M059J (cell line): ENCODE measurements at regions not wholly inside any gene's neighbourhood (a gene's known extent, or its start where the extent isn't known, plus 50 kb on each side); places are given as distances from the start of the nearest gene placed in this dataset.
"Not testable (repeated sequence)": the region's sequence is repeated elsewhere in the genome, so short reads cannot be mapped to it uniquely, and the experiment has no call there.

Experiments used
- DNase-seq: peaks from one replicate; pipeline ENCODE4 v3.0.0-alpha.2; 2012; ENCODE audit warnings: low read depth

DNA sequence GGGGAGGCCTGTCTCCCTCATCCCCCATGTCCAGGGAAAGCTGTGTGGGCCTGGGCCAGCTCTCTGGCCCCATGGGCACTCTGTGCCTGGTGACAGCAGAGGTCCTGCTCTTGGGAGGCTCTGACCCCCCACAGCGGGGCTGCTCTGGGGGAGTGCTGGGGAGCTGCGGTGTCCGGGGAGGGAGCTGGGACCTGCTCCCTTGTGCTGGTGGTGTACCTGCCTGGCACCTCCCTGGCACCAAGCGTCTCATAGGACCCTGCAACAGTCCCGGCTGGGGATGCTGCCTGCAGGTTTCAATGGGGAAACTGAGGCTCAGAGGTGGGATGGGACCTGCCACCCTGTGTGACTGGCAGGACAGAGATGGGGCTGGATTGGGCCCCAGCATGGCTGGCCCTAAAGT, 111.3 kb downstream of the KIF26A start:
- no peak for DNase-seq

DNA sequence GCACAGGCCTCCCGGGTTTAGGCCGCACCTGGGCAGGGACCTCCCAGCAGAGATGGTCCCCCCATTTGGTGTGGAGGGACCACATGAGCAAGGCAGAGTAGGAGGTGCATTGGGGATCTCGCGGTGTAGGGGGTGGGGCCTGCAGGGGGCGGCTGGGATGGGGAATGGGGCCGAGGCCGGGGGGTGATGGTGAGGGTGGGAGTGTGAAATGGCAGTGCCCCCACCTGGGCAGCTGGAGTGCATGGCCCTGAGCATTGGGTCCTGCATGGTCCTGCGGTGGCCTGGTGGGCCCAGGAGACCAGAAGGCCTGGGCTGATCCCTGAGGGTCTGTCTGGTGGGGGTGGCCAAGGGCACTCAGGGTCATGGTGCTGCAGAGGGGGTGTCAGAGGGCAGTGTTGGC, 111.8 kb downstream of the KIF26A start:
- no peak for DNase-seq

DNA sequence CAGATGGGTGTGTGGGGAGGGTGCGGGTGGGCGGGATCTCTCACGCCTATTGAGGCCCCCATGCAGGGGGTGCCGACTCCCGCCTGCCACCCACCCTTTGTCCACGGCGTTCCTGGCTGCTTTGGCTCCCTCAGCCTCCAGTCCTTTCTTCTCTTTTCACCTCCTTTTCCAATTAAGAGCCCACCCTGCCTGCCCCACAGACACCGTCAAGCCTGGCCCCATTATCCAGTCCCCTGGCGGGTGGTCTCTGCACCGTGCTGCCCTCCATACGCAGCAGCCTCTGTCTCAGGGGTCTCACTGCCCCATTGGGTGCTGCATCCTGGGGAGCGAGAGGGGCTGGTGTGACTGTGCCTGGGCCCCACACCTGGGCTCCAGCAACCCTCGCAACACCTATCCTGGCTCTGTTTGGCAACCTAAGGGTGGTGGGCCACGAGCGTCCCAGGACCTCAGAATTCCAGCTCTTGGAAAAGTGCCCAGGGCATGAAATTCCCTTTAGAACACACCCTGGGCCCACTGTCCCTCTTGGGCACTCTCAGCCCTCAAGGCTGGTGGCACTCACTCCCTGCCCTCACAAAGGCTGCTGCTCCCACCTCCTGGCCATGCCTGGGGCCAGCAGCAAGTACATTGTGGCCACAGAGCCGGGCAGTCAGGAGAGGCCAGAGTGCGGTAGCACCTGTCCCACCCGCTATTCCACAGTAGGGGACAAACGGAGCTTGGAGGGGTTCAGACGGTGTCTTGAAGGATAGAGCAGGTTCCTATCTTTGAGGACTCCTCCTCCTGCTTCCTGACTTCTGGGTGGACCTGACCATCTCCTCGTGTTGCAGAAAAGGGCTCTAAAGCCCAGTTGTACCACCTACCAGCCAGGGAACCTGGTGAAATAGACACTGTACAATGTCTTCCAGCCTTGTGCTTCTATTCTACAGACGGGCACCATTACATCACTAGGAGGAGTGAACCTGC, 114.1 kb downstream of the KIF26A start:
- DNase-seq: no peak

DNA sequence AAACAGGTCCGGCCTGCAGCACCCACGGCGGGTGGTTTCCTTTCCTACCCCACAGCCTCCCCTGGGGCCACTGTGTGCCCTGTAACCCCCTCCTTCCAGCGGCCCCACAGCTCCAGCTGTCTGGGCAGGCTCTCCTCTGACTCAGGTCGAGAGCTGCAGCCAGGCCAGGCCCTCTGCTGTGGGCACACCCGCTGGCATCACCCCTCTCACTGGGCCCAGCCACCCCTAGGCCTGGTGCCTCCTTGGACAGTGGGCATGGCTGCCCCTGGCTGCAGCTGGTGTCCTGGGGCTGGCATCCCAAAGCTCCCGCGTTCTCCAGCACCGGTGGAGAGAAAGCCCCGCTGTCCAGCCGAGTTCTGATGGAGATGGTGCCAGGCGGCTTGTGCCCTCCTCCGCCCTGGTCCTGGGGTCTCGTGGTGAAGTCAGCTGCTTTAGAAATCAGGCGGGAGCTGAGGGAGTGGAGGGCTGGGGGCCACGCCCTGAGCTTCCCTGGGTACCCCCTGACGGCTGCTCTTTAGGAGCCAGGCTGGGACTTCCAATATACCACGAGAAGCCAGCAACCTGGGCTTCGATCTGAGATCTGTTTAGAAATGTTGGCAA, 114.9 kb downstream of the KIF26A start:
- DNase-seq: no peak

DNA sequence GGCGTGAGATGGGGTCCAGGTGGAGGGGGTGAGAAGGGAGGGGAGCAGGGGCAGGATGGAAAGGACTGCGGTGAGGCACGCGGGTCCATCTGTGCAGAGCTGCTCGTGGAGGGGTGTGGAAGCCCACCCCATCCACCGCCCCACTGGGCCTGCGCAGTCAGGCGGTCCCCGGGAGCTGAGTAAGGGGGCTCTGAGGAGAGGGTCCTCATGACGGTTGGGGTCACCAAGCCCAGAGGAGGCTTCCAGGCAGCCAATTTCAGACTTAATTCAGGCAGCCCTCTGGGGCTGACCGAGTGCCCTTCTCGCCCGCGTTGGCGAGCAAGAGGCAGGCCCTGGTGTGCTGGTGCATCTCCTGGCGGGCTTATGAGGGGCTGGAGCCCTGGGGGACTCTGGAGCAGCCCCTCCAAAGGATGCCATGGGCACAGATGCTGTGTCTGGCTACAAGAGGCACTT, 115.5 kb downstream of the KIF26A start:
- no peak for DNase-seq

DNA sequence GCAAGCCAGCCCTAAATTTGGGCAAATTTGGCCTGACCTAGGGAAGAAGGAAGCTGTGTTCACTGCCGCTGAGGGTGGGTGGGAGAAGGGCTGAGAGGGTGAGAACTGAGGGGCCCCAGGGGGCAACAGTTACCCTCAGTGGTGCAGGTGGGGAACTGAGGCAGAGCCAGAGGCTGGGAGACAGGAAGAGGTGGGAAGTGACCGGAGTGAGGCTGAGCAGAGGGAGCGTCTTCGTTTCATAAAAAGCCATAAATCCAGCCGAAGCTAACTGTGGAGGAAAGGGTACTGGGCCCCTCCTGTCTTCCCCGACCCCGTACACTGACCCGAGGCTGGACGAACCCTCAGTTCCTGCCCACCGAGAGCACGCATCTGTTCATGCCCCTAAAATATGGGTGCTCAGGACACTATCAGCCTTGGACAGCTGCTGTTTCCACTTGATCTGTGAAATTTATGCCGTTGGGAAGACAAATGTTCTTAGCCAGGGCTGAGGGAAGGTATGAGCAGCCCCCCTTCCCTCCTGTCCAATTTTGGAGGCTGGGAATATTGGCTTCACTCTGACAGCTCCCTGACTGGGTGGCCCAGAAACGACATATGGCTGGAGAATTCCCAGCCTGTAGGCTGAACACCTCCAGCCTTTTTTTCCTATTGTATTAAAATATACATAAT, 116.5 kb downstream of the KIF26A start:
- no peak for DNase-seq

DNA sequence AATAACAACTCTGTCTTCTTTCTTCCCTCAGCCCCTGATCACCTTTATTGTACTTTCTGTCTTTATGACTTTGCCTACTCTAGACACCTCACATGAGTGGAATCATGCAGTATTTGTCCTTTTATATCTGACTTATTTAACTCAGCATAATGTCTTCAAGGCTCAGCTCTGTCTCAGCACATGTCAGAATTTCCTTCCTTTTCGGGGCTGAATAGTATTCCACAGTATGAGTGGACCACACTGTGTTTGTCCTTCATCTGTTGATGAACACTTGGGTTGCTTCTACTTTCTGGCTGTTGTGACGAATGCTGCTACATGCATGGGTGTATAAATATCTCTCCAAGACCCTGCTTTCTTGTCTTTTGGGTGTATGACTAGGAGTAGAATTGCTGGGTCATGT, 117.6 kb downstream of the KIF26A start:
- DNase-seq: no peak

DNA sequence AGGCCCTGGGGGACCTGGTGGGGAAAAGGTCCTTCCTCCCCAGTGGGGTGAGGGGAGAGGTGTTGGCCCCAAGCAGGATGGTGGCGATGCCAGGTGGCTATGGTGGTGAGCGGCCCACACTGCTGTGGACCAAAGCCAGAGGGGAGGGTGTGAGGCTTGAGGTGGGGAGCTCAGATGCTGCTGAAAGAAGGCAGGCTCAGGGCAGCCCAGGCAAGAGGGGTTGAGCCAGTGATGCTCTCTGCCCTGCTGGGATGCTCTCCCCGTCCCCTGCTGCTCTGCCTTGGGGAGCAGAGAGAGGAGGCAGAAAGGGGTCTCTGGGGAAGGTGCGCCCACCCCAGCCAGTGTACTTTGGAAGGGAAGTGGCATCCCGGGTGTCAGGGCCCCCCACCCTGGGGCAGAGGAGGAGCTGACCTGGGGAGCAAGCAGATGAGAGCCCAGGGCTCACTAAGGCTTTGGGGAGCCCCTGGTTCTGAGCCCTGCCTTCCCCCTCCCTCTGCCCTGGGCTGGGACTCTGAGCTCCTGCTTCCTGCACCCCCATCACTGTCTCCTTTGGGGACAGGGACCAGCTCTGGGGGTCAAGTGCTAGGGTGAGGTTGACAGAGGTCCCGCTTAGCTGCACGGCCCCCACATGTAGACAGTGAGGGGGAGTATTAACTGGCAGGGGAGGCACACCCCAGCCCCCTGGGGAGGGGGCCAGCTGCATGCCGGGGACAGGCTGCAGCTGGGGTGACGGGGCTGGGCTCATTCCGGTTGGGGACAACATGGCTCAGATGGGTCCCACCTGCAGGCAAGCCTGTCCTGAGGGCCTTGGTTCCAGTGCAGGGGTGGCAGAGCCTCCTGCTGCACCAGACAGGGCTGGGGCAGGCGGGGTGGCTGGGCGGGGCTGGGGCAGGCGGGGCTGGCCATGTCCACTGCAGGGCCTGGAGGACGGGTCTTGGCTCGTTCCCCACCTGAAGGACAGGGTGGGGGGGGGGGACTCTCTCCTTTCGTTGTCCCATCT, 124.4 kb downstream of the KIF26A start:
- no peak for DNase-seq

DNA sequence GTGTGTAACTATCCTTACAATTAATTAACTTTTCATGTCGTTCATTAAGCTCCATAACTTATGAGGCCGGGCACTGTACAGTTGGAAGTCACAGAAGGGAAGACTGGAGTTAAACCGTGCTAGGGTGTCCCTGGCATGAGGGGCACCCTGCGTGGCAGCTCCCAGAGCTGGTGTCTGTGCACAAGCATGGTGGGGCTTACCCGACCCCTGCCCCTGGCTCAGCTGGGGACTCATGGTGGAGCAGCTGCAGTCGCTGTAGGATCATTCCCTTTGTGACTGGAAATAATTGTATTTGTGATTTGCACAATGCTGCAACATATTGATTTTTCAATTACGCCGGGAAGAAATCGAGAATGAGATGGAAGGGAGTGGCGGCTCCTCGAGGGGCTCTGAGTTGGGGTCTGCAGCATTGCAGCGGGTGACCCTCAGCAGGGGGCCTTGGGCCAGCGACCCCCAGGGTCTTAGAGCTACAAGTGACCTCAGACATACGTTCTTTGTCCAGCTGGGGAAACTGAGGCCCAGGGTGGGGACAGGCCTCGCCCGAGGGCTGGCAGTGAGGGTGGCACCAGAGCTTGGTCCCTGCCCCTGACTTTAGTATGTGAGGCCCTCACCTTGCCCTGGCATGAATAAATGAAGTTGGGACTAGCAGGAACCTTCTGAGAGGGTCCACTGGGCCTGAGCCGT, 125.4 kb downstream of the KIF26A start:
- DNase-seq: no peak

DNA sequence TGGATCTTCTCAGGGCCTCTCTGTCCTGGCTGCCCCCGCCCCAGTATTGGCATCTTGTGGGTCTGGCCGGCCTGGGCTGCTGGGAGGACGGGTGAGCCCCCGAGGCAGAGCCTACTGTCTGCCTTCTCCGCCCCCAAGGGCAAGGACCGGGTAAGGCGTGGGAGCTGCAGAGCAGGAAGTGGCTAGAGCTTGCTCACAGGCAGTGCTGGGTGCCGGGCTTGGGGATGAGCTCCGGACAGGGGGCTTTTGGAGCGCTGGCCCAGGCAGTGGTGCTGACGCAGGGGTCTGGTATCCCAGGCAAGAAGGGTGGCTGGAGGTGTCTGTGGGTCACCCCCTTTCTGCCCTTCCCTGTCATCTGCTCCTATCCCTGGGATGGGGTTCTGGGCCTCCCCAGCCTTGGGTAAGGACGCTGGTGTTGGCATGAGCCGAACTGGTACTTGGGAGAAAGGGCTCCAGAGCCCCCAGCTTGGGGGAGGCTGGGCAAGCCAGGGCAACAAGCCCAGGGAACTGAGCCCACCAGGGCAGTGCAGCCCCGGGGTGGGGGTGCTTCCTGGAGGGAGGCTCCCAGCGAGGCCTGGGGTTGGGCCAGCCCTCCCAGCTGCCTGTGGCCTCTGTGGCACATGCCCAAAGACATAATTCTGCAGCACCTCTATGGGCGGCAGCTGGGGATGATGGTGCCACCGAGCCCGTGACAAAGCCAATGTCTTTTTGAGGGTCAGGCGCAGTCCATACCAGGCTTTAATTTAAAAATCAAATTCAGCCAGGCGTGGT, 126.3 kb downstream of the KIF26A start:
- no peak for DNase-seq

DNA sequence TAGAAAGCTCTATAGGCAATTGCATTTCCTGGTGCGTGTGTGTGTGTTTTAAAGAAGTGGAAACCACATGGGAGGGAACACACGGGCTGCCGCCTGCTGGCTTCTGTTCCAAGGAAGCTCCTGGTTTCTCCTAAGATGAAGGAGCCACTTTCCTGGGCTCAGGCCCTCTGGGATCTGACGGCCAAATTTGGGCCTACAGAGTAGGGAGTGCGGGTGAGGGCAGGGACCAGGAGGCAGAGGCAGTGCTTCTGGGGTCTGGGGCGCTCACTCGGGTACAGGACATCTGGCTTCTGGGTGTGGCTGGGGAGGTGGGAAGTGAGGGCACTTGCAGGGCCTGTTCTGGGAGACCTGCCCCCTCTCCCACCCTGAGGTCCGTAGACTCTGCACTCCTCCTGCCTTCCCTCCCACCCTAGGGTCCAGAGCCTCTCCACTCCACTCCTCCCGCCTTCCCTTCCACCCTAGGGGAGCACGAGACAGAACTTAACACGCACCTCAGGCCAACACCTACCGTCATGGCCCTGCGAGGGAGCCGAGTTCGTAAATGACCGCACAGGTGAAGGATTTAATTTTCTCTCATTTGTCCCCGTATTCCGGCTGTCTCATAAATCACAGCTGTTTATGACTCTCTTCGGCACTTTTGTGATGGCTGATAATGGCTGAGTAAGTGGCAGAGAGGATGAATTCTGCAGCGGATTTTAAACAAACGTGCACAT, 127.7 kb downstream of the KIF26A start:
- no peak for DNase-seq

DNA sequence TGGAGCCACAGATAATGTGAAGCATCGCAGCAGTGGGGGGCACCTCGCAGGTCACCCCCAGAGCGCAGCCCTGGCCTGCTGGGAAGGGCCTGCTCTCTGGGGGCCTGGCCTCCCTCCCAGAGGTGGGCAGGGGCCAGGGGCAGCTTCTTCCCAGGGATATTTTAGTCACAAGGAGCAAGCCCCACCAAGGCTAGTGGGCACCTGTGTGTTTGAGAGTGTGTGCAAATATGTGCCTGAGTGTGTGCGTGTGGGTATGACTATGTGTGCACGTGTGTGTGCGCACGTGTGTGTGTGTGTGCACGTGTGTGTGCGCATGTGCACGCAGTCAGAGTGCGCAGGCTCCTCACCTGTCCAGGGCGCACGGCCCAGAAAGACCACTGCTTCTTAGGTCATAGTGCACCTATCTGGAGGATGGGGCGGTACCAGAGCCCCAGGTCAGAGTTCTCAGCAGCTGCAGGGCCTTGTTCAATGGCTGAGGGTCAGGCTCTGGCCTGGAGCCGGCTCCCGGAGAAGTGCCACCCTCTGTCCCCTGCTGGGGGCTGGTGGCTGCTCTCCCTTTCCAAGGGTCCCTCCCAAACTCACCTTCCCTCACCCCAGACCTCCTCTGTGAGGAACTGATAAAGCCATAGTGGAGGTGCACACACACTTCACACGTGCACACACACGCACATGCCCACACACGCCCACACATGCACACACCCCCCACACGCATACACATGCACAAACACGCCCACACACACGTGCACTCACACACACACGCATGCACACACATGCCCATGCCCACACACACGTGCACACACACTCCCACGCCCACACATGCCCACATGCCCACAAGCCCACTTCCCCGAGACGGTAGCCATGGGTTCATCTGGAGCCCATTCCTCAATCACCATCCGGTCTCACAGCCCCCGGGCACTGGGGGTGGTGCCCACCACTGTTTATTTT, 128.5 kb downstream of the KIF26A start:
- DNase-seq: no peak

DNA sequence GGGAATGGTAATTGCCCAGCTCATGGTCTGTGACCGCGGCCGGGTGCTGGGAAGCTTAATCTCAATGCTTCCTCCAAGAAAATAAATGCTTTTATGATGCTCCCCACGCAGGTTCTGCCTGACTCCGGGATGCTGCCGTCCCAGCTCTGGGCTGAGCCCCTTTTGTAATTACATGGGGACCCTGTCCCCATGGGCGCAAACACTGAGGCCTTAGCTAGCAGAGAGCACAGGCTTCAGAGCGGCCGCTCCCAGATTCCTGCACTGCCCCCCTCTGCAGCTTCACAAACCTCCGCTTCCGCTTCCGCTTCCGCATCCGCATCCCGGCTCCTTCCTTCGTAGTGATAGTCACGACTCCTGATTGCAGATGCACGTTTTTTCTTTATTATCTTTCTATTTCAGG, 129.5 kb downstream of the KIF26A start:
- no peak for DNase-seq

DNA sequence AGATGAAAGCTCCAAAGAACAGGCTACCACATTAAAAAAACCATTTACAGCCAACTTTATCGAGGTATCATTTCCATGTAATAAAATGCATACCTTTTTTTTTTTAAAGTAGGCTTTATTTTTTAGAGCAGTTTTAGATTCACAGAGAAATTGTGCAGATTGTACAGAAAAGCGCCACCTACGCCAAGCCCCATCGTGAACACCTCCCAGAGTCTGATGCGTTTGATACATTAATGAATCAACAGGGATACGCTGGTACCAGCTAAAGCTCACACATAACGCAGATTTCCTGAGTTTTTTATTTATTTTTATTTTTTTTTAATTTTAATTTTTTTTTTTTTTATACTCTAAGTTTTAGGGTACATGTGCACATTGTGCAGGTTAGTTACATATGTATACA, 129.9 kb downstream of the KIF26A start:
- DNase-seq: no peak

DNA sequence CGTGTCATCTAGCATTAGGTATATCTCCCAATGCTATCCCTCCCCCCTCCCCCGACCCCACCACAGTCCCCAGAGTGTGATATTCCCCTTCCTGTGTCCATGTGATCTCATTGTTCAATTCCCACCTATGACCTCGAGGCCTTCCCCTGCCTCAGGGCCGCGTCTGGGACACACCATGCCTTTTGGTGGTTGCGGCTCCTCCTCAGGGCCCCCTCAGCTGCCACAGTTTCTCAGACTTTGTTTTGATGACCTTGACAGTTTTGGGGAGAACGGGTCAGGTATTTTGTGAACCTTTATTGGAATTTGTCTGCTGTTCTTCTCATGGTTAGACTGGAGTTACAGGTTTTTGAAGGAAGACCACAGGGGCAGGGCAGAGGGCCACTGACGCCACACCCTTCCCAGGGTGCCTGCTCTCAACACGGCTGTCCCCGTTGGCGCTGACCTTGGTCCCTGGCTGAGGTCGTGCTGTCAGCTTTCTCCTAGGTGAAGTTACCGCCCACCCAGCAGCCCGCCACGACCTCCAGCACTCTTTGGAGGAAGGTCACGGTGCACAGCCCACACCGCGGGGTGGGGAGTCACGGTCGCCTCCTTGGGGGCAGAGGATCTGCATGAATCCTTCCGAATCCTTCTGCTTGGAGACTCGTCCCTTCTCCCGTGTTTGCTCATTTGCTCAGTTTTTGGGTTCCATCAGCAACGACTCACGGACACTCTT, 130.5 kb downstream of the KIF26A start:
- DNase-seq: no peak

DNA sequence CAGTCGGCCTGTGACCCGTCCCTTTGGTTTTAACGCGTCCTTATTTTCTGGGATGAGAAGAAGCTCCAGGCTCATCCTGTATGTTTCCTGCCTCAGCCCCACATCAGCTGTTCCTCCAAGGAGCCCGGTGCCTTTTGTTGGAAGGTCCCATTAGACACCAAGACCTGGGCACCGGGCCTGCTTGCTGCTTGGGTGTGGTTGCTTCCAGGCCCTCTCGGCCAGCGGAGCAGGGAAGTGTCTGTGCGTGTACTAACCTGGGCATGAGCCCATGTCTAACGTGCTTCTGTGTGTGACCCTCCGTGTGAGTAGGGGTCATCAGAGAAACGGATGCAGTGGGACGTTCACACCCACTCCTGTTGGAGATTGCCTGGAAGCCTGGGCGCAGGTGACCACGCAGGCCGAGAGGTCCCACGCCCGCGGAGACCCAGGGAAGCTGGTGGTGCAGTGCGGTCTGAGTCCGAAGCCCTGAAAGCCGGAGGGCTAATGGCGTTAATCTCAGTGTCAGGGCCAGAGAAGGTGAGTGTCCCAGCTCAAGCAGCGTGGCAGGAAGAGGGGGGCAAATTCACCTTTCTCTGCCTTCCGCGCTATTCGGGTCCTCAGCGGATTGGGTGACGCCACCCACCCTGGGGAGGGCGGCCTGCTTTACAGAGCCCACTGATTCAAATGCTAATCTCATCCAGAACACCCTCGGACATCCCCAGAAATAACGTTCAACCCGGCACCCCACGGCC, 131.3 kb downstream of the KIF26A start:
- not testable (repeated sequence) for DNase-seq

DNA sequence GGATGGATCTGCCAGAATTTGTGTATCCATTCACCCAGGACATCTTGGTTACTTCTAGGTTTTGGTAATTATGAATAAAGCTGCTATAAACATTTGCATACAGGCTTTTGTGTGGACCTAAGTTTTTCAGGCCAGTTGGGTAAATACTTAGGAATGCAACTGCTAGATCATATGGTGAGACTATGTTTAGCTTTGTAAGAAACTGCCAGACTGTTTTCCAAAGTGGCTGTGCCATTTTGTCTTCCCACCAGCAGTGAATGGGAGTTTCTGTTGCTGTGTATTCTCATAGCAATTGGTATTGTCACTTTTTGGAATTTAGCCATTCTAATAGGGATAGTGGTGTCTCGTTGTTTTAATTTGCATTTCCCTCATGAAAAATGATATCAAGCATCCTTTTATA, 133.0 kb downstream of the KIF26A start:
- no peak for DNase-seq
